ENCODE measurements at regions not wholly inside any gene's neighbourhood (a gene's known extent, or its start where the extent isn't known, plus 50 kb on each side); places are given as distances from the start of the nearest gene placed in this dataset.

DNA sequence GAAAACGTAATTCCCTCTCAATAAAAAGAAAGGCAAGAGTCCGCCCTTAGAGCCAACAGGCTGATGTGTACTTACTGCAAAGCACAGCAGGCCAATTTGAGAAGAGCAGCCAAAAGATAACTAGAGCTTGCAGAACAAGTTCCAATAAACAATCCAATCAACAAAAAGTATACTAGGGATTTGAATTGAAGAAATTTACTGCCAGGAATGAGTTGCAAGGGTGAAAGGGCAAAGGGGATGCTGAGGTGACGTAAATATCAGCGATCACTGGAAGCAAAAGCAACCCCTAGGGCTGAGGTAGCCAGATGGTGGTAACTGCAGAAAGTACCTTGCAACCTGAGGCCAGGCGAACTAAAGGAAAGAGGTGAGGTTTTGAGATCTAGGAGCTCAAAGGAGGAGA is 152.1 kb upstream of the TENM3 start:
- TF ChIP-seq, protein P1, sequence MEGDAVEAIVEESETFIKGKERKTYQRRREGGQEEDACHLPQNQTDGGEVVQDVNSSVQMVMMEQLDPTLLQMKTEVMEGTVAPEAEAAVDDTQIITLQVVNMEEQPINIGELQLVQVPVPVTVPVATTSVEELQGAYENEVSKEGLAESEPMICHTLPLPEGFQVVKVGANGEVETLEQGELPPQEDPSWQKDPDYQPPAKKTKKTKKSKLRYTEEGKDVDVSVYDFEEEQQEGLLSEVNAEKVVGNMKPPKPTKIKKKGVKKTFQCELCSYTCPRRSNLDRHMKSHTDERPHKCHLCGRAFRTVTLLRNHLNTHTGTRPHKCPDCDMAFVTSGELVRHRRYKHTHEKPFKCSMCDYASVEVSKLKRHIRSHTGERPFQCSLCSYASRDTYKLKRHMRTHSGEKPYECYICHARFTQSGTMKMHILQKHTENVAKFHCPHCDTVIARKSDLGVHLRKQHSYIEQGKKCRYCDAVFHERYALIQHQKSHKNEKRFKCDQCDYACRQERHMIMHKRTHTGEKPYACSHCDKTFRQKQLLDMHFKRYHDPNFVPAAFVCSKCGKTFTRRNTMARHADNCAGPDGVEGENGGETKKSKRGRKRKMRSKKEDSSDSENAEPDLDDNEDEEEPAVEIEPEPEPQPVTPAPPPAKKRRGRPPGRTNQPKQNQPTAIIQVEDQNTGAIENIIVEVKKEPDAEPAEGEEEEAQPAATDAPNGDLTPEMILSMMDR (IDR thresholded peaks at IDR 0.05; ENCODE audit: insufficient read depth, low read length): no peak
- no peak for DNase-seq (ENCODE audit: low read depth)
- H3K4me3 ChIP-seq (ENCODE audit: low read depth, low read length): no peak overlapping the region

DNA sequence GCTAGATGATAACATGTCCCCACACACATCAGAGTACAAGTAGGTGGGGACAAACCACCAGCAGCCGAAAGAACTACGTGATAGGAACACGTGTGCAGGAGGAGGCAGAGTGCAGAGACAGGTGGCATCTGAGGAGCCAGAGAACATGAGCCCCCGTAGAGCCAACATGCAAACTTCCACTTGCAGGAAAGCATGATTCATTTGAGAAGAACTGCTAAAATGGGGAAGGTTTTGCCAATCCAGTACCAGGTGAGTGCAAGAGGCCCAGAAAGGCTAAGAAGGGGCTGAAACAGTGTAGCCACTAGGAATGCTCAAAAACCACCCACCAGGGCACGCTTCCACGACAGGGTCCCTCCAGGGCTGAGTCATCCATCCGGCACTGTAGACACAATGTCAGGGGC is 149.8 kb upstream of the TENM3 start:
- TF ChIP-seq, protein P1 (IDR thresholded peaks at IDR 0.05; ENCODE audit: insufficient read depth, low read length): no peak
- no peak for DNase-seq (ENCODE audit: low read depth)
- H3K4me3 ChIP-seq (ENCODE audit: low read depth, low read length): no peak overlapping the region

DNA sequence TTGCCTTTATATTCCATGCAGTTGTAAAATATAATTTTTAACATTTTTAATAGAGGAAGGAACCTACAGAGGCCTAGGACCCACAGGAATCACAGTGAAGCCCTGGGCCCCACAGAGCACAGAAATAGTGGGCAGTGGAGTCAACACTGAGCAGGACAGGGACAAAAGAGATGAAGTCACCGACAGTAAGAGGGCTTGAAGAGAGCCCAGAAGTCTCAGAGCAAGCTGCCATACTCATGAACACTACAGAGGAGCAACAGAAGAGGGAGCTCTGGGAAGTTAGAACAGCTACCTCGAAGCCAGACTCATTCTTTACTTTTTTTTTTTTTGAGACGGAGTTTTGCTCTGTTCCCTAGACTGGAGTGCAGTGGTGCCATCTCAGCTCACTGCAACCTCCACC is 149.3 kb upstream of the TENM3 start:
- no peak for DNase-seq (ENCODE audit: low read depth)
- no peak overlapping the region for H3K4me3 ChIP-seq (ENCODE audit: low read depth, low read length)
- TF ChIP-seq, protein P1 (IDR thresholded peaks at IDR 0.05; ENCODE audit: insufficient read depth, low read length): no peak

DNA sequence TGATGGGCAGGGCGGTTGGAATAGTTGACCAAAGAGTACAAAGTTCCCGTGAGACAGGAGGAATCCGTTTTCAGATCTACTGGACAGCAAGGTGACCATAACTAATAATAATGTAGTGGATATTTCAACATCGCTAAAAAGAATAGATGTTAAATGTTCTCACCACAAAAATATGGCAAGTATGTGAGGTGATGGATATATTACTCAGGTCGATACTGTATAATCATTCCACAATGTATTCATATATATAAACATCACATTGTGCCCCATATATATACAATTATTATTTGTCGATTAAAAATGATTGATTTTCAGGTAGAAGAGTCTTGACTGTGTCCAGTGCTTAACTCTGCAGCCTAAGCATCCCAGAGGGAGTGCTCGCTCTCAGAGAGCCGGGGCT is 141.6 kb upstream of the TENM3 start:
- TF ChIP-seq, protein P1 (IDR thresholded peaks at IDR 0.05; ENCODE audit: insufficient read depth, low read length): no peak
- H3K4me3 ChIP-seq (ENCODE audit: low read depth, low read length): no peak overlapping the region
- no peak for DNase-seq (ENCODE audit: low read depth)

DNA sequence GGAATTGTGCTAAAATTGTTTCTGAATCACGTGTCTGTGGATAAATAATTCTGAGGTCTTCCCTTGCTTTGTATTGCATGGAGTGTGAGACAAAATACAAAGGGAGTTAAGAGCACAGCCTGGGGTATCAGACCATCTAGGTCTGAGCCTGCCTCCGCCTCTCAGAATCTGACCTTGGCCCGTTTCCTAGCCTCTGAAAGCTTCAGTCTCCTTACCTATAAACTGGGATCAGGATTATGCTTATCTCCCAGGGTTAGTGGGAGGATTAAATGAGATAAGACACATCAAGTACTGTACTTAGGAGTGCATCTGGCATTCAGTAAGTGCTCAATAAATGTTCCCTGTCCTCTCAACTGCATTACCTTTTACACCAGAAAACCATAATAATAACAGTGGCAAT is 140.6 kb upstream of the TENM3 start:
- no peak for DNase-seq (ENCODE audit: low read depth)

DNA sequence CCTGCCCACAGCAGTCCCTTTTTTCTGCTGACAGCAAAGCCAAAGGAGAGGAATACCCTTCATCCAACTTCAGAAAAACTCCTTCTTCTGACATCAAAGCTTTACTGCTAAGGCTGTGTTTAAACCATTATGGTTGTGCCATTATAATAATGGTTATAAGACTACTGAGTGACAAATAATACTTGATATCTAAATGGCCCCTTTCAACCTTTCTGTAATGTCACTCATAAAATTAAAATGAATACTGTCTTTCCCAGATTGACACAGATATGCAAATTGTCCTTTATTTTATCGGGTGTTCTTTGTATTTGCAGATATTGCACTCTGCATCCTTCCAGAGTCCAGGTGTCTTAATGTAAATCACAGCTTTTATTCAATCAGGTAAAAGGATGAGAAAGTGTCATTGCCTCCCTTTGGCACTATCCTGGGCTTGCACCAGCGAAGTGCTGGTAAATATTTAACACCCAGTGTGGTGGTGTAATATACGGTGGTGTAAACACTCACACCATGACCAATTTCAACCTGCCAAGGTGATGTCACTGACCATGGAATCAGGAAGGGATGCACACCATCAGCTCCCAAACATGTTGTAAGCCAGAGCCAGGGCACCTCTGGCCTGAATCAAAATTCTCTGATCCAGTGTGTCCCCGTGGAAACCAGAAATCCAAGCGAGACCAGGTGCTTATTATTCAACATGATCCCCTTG is 139.4 kb upstream of the TENM3 start:
- no peak for DNase-seq (ENCODE audit: low read depth)
- no peak overlapping the region for H3K4me3 ChIP-seq (ENCODE audit: low read depth, low read length)
- TF ChIP-seq, protein P1 (IDR thresholded peaks at IDR 0.05; ENCODE audit: insufficient read depth, low read length): no peak

More for the DNA sequence above, 140.6 kb upstream of the TENM3 start:
- TF ChIP-seq, protein P1 (IDR thresholded peaks at IDR 0.05; ENCODE audit: insufficient read depth, low read length): no peak
- no peak overlapping the region for H3K4me3 ChIP-seq (ENCODE audit: low read depth, low read length)

DNA sequence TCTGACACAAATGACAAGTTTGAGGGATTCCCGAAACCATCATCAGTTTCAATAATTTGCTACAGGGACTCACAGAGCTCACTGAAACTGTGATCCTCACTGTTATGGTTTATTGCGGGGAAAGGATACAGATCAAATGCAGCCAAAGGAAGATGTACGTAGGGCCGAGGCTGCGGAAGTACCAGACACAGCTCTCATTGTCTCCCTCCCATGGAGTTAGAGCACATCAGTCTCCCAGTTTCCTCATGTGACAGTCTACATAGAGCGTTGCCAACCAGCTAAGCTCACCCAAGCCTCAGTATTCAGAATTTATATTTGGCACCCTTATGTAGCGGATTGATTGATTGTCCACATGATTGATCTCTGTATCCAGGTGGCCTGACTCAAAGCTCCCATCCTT is 137.8 kb upstream of the TENM3 start:
- no peak for DNase-seq (ENCODE audit: low read depth)
- TF ChIP-seq, protein P1 (IDR thresholded peaks at IDR 0.05; ENCODE audit: insufficient read depth, low read length): no peak
- H3K4me3 ChIP-seq (ENCODE audit: low read depth, low read length): no peak overlapping the region
